ENCODE measurements at regions not wholly inside any gene's neighbourhood (a gene's known extent, or its start where the extent isn't known, plus 50 kb on each side); places are given as distances from the start of the nearest gene placed in this dataset.

DNA sequence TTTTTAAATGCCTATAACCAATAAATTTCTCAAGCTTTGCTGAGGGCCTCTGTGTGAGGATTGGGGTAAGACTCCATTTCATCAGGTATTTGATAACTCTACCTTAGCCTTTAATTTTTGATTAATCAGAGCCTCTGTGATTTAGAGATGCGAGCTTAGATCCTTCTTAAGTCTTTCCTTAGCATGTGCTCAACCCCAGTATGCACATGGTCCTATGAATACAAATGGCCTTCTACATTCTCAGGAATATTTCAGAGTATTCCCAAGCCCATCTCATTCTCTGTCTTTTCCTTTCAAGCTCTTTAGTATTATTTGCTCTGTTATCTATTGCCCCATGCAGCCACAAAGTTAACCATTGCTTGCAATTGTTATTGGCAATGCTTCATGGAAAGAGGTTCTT is 1407.7 kb downstream of the LRFN5 start:
- Mint-ChIP-seq H3K4me3 (no peak overlapping the region), H3K4me1 (no peaks in the 10 kb centered on the region), H3K27ac (no peak overlapping the region), H3K27me3 (ENCODE audit: low read depth, poor library complexity) (no peaks in the 10 kb centered on the region), H3K36me3 (ENCODE audit: low read depth) (no peaks in the 10 kb centered on the region), H3K9me3 (peaks cover 11% of the 10 kb centered on the region)
- TF ChIP-seq, protein P1, sequence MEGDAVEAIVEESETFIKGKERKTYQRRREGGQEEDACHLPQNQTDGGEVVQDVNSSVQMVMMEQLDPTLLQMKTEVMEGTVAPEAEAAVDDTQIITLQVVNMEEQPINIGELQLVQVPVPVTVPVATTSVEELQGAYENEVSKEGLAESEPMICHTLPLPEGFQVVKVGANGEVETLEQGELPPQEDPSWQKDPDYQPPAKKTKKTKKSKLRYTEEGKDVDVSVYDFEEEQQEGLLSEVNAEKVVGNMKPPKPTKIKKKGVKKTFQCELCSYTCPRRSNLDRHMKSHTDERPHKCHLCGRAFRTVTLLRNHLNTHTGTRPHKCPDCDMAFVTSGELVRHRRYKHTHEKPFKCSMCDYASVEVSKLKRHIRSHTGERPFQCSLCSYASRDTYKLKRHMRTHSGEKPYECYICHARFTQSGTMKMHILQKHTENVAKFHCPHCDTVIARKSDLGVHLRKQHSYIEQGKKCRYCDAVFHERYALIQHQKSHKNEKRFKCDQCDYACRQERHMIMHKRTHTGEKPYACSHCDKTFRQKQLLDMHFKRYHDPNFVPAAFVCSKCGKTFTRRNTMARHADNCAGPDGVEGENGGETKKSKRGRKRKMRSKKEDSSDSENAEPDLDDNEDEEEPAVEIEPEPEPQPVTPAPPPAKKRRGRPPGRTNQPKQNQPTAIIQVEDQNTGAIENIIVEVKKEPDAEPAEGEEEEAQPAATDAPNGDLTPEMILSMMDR (IDR thresholded peaks at IDR 0.05), result no peak
- DNase-seq, result no peak

DNA sequence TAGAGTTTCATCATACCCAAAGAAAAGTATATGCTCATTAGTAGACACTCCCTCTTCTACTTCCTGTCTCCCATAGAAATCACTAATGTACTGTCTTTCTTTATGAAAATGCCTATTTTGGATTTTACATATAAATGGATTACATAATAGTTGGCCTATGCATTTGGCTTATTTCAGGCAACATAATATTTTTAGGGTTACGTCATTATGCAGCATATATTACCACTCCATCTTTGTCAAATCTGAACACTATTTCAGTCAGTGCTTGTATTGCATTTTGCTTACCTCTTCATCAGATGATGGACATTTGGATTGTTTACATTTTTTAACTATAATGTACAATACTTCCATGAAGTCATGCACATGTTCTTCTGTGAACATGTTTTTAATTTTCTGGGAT is 1406.1 kb downstream of the LRFN5 start:
- Mint-ChIP-seq H3K4me1 (no peaks in the 10 kb centered on the region), H3K9me3 (peaks cover 23% of the 10 kb centered on the region), H3K27me3 (ENCODE audit: low read depth, poor library complexity) (no peaks in the 10 kb centered on the region), H3K4me3 (no peak overlapping the region), H3K36me3 (ENCODE audit: low read depth) (no peaks in the 10 kb centered on the region), H3K27ac (no peak overlapping the region)
- DNase-seq, result no peak
- TF ChIP-seq, protein P1 (IDR thresholded peaks at IDR 0.05), result no peak

DNA sequence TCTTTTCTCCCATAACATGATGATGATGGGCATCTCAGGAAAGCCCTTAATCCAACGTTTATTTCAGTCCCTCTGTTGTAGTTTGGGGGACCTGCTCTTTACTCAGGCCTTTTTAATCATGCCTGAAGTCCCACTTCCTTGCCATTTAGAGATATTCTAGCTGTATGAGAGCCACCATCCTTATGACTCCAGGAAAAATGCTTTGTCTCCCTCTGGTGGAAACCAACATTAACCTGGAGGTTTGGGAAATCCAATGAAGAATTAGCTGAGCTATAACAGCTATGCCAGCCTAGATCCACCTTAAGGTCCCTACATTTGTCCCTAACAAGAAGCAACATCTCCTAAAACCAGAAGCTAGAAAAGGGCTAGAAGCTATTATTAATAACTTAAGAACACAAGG is 1399.1 kb downstream of the LRFN5 start:
- no peaks in the 10 kb centered on the region for H3K4me1 Mint-ChIP-seq
- peaks cover 4% of the 10 kb centered on the region for H3K27me3 Mint-ChIP-seq (ENCODE audit: low read depth, poor library complexity)
- DNase-seq, result no peak
- no peaks in the 10 kb centered on the region for H3K36me3 Mint-ChIP-seq (ENCODE audit: low read depth)
- H3K9me3 Mint-ChIP-seq, result peaks cover 74% of the 10 kb centered on the region
- TF ChIP-seq, protein P1 (IDR thresholded peaks at IDR 0.05), result no peak
- H3K27ac Mint-ChIP-seq, result no peak overlapping the region
- H3K4me3 Mint-ChIP-seq, result no peak overlapping the region

DNA sequence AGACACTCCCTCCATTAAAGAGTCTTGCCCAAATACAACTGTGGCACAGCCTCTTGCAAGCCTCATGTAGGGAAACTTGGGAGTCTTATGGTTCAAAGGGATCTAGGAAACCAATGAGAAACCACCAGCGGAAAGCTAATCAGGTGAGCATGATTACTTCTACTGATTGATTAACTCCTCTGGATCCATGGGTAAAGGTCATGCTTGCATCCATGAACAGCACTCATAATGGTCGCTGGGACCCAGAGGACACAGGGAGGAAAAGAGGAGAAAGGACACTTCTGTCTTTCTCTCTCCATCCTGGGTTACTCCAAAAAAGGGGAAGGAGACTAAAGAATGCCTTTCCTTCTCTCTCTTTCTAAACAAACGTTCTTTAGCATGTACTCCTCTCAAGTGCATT is 1397.2 kb downstream of the LRFN5 start:
- Mint-ChIP-seq H3K9me3 (peaks cover 78% of the 10 kb centered on the region), H3K4me1 (no peaks in the 10 kb centered on the region), H3K27ac (no peak overlapping the region), H3K27me3 (ENCODE audit: low read depth, poor library complexity) (peaks cover 4% of the 10 kb centered on the region), H3K36me3 (ENCODE audit: low read depth) (no peaks in the 10 kb centered on the region), H3K4me3 (no peak overlapping the region)
- TF ChIP-seq, protein P1 (IDR thresholded peaks at IDR 0.05), result no peak
- DNase-seq, result no peak

DNA sequence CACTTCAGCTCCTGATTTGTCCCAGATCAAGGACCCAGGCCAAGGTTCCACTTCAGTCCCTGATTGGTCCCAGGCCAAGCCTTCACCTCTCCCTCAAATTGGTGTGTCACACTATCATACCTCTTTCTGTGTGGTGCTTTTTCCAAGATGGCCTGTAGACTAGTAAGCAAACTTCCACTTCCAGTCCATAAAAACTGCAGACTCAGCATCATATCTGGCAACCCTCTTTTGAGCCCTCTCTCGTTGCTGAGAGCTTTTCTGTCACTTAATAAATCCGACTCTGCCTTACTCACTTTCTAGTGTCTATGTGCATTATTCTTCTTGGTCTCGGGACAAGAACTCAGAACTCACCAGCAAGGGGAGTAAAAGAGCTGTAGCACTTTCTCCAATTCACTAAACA is 1395.1 kb downstream of the LRFN5 start:
- no peak for DNase-seq
- Mint-ChIP-seq H3K4me1 (no peaks in the 10 kb centered on the region), H3K36me3 (ENCODE audit: low read depth) (no peaks in the 10 kb centered on the region), H3K4me3 (no peak overlapping the region), H3K9me3 (peaks cover 65% of the 10 kb centered on the region), H3K27ac (no peak overlapping the region), H3K27me3 (ENCODE audit: low read depth, poor library complexity) (peaks cover 4% of the 10 kb centered on the region)
- TF ChIP-seq, protein P1 (IDR thresholded peaks at IDR 0.05), result no peak

DNA sequence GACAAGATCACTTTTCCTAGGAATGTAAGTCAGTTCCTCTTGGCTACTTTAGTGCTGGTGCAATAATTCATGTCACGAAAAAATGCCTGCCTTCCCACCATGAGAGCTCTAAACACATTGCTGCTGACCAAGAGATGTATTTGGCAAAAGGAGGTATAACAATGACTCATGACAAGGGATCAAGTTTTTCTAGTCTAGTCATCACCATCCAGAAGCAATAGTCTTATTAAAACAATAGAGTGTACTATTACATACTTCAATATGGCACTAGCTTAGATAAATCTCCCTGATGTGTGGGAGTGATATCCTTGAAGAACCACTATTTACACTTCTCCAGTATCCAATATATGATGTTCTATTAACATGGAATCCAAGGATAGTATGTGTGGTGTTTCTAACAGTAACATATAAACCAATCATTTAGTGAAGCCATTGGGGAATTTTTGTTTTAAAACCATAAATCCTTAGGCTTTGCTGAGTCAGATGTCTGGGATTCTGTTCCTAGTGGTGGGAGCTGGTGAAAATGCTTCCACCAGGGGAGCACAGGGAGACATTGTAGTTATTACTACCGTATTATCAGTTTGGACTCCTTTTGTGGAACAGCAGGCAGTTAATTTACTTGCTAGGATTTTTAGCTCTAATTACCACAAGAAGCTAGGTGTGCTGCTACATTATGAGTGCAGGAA is 1387.5 kb downstream of the LRFN5 start:
- H3K9me3 Mint-ChIP-seq, result no peaks in the 10 kb centered on the region
- H3K27ac Mint-ChIP-seq, result no peak overlapping the region
- DNase-seq, result no peak
- no peaks in the 10 kb centered on the region for H3K36me3 Mint-ChIP-seq (ENCODE audit: low read depth)
- TF ChIP-seq, protein P1 (IDR thresholded peaks at IDR 0.05), result no peak
- H3K4me1 Mint-ChIP-seq, result no peaks in the 10 kb centered on the region
- H3K27me3 Mint-ChIP-seq (ENCODE audit: low read depth, poor library complexity), result no peaks in the 10 kb centered on the region
- H3K4me3 Mint-ChIP-seq, result no peak overlapping the region

All from nephron progenitor cell (in vitro differentiated cells).